ENCODE measurements at regions not wholly inside any gene's neighbourhood (a gene's known extent, or its start where the extent isn't known, plus 50 kb on each side); places are given as distances from the start of the nearest gene placed in this dataset.

DNA sequence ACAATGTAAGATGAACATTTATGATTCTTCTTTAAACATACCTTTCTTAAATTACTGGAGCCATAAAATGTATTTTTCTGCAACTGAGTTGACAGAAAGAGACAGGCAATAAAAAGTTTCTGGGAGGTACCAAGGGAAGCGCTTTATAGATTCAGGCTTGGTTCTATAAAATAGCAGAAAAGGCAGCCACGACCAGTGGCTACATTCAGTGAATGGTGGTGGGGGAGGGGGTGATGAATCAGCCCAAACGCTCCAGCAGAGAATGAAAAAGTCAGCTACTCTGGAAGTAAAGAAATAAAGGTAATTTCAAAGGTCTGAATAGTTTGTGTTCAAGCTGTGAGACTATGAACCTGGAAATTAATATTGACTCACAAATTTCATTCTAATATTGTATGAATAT is 456.1 kb downstream of the KCTD8 start:
- TF ChIP-seq CTCF (optimal IDR thresholded peaks at IDR 0.05 in 1 of 3, IDR thresholded peaks at IDR 0.05 in 1 of 3, conservative IDR thresholded peaks at IDR 0.05 in 1 of 3; ENCODE audit: extremely low read depth in 1 of 3, insufficient read depth in 2 of 3, low read length in 3 of 3) (no peak), EZH2 (IDR thresholded peaks at IDR 0.05; ENCODE audit: low read length) (no peak)

All from keratinocyte (primary cell).